CD4-positive, CD25-positive, alpha-beta regulatory T cell (primary cell): ENCODE measurements at regions not wholly inside any gene's neighbourhood (a gene's known extent, or its start where the extent isn't known, plus 50 kb on each side); places are given as distances from the start of the nearest gene placed in this dataset.

Experiments
- ATAC-seq, 2 donors: fragments of 150-1000 bp; cut with Tn5 transposase; one replicate each; pipeline ENCODE4 v1.10.0; 2021; ENCODE audit warnings: low read depth in 2 of 2, moderate number of reproducible peaks in 2 of 2, moderate library complexity in 1 of 2
- DNase-seq, 3 donors: peaks; one replicate each; pipeline versions ENCODE4 v3.0.0 to v3.0.0-alpha.2; 2012 to 2022; ENCODE audit warnings: mixed read lengths in 1 of 3
- H3K27ac ChIP-seq: one replicate; pipeline ENCODE4 v1.7.0; 2013; ENCODE audit warnings: mild to moderate bottlenecking, low read length; ENCODE audit not compliant: insufficient read depth, poor library complexity, severe bottlenecking
- H3K27me3 ChIP-seq: one replicate; pipeline ENCODE4 v1.7.0; 2013; ENCODE audit warnings: low read length; ENCODE audit not compliant: control insufficient read depth, insufficient read depth
- H3K36me3 ChIP-seq: one replicate; pipeline ENCODE4 v1.7.0; 2013; ENCODE audit warnings: mild to moderate bottlenecking, low read length, moderate library complexity; ENCODE audit not compliant: control insufficient read depth, insufficient read depth
- H3K4me1 ChIP-seq: 2 replicates; pipeline ENCODE4 v1.7.0; 2013; ENCODE audit warnings: mild to moderate bottlenecking, low read length; ENCODE audit not compliant: insufficient read depth, control insufficient read depth, poor library complexity, severe bottlenecking
- H3K4me3 ChIP-seq: one replicate; pipeline ENCODE4 v1.7.0; 2013; ENCODE audit warnings: low read depth, mild to moderate bottlenecking, low read length, moderate library complexity
- H3K9me3 ChIP-seq, 2 experiments: 1 replicate in 1 of 2; 2 replicates in 1 of 2; pipeline ENCODE4 v1.7.0; 2013; ENCODE audit warnings: low read length in 2 of 2, mild to moderate bottlenecking in 1 of 2, moderate library complexity in 1 of 2; ENCODE audit not compliant: control insufficient read depth in 2 of 2
- H3K27ac Mint-ChIP-seq, 3 donors: one replicate each; pipeline ENCODE4 v1.8.0; 2020 to 2022; ENCODE audit warnings: mild to moderate bottlenecking in 3 of 3, mixed read lengths in 3 of 3, moderate library complexity in 2 of 3
- H3K27me3 Mint-ChIP-seq: one replicate; pipeline ENCODE4 v1.8.0; 2022; ENCODE audit warnings: mild to moderate bottlenecking, mixed read lengths
- H3K36me3 Mint-ChIP-seq: one replicate; pipeline ENCODE4 v1.8.0; 2020; ENCODE audit warnings: mixed read lengths
- H3K4me1 Mint-ChIP-seq, 4 donors: one replicate each; pipeline ENCODE4 v1.8.0; 2020 to 2022; ENCODE audit warnings: mixed read lengths in 4 of 4, mild to moderate bottlenecking in 1 of 4
- H3K4me3 Mint-ChIP-seq, 4 donors: one replicate each; pipeline ENCODE4 v1.8.0; 2020 to 2022; ENCODE audit warnings: mild to moderate bottlenecking in 4 of 4, mixed read lengths in 4 of 4, moderate library complexity in 3 of 4
- H3K9me3 Mint-ChIP-seq, 7 donors: one replicate each; pipeline ENCODE4 v1.8.0; 2020 to 2022; ENCODE audit warnings: mixed read lengths in 7 of 7, mild to moderate bottlenecking in 3 of 7, moderate library complexity in 2 of 7

GRCh38 chr3:193869221-193870201 lies 266.4 kb upstream of the HES1 start:
- peaks cover 0 to 4% (median 3%) of the 10 kb centered on the region in 4 donors for H3K4me1 Mint-ChIP-seq
- H3K4me3 ChIP-seq, result no peak overlapping the region
- ATAC-seq (peak; percentile 25 to 38), DNase-seq (peak in 1 of 3 donors; percentile 24)
- no peak overlapping the region for H3K27ac Mint-ChIP-seq
- H3K27ac ChIP-seq, result no peak overlapping the region
- no peaks in the 10 kb centered on the region for H3K9me3 ChIP-seq
- H3K27me3 ChIP-seq, result no peaks in the 10 kb centered on the region
- no peaks in the 10 kb centered on the region for H3K36me3 ChIP-seq
- H3K4me1 ChIP-seq, result peaks cover 7% of the 10 kb centered on the region
- H3K36me3 Mint-ChIP-seq, result no peaks in the 10 kb centered on the region
- peaks cover 7% of the 10 kb centered on the region for H3K27me3 Mint-ChIP-seq
- H3K4me3 Mint-ChIP-seq, result no peak overlapping the region
- no peaks in the 10 kb centered on the region for H3K9me3 Mint-ChIP-seq

DNA sequence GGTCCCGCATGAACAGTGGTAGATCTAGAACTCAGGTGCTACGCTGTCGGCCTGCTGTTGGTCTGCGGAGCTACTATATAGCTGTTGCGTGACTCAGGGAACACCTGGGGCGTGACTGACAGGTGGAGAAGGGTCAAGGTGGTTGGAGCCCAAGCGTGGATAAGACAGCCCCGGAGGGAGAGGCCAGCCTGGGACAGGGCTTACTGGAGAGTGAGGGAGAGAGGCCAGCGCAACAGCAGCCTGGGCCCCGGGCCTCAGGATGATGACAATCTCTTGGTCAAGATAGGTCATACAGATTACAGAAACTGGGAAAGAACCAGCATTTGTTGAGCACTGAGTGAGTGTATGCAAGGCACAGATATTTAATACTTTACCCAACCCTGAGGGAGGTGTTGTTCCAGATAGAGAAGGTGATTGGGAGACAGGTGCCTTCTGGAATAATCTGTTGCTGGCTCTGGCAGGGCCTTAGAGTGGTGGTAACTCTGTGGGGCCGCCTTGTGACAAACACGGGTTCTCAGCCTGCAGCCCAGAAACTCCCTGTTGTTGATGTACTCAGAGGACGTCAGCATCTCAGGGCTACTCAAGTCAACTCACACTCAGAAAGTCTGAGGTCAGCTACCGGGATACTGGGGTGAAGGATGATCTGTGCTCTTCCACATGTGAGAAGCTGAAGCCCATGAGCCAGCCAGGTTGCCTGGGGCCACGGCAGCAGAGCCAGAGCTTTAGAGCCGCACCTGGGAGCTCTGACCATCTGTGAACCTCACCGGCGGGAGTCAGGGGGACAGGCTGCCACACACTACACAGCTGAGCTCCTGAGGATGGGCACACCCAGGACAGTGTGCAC lies 265.4 kb upstream of the HES1 start:
- Mint-ChIP-seq H3K36me3 (no peaks in the 10 kb centered on the region), H3K9me3 (no peaks in the 10 kb centered on the region), H3K27ac (no peak overlapping the region), H3K4me3 (no peak overlapping the region), H3K4me1 (peaks cover 0 to 4% (median 3%) of the 10 kb centered on the region in 4 donors), H3K27me3 (peaks cover 7% of the 10 kb centered on the region)
- no peak for DNase-seq
- H3K27me3 ChIP-seq, result no peaks in the 10 kb centered on the region
- H3K4me1 ChIP-seq, result peaks cover 7% of the 10 kb centered on the region
- no peak overlapping the region for H3K4me3 ChIP-seq
- H3K9me3 ChIP-seq, result no peaks in the 10 kb centered on the region
- H3K27ac ChIP-seq, result no peak overlapping the region
- ATAC-seq, result no peak
- no peaks in the 10 kb centered on the region for H3K36me3 ChIP-seq

GRCh38 chr3:193871220-193871485 lies 264.8 kb upstream of the HES1 start:
- Mint-ChIP-seq H3K4me1 (peaks cover 0 to 4% (median 3%) of the 10 kb centered on the region in 4 donors), H3K4me3 (no peak overlapping the region)

GRCh38 chr3:193872265-193872753 lies 263.6 kb upstream of the HES1 start:
- H3K4me3 Mint-ChIP-seq, result no peak overlapping the region

More at GRCh38 chr3:193871220-193871485, 264.8 kb upstream of the HES1 start:
- Mint-ChIP-seq H3K27ac (no peak overlapping the region), H3K36me3 (no peaks in the 10 kb centered on the region), H3K9me3 (no peaks in the 10 kb centered on the region), H3K27me3 (peaks cover 10% of the 10 kb centered on the region)
- no peaks in the 10 kb centered on the region for H3K27me3 ChIP-seq
- H3K36me3 ChIP-seq, result no peaks in the 10 kb centered on the region
- H3K4me3 ChIP-seq, result no peak overlapping the region
- ATAC-seq (no peak), DNase-seq (no peak)
- H3K4me1 ChIP-seq, result peaks cover 7% of the 10 kb centered on the region
- H3K9me3 ChIP-seq, result no peaks in the 10 kb centered on the region
- no peak overlapping the region for H3K27ac ChIP-seq

GRCh38 chr3:193873426-193874201 lies 262.3 kb upstream of the HES1 start:
- H3K9me3 Mint-ChIP-seq, result no peaks in the 10 kb centered on the region
- no peak overlapping the region for H3K27ac Mint-ChIP-seq
- Histone ChIP-seq H3K9me3 (no peaks in the 10 kb centered on the region), H3K4me3 (no peak overlapping the region), H3K36me3 (no peaks in the 10 kb centered on the region), H3K27me3 (no peaks in the 10 kb centered on the region), H3K27ac (no peak overlapping the region), H3K4me1 (peaks cover 7% of the 10 kb centered on the region)
- peaks cover 15% of the 10 kb centered on the region for H3K27me3 Mint-ChIP-seq
- DNase-seq (no peak), ATAC-seq (no peak)
- no peak overlapping the region for H3K4me3 Mint-ChIP-seq
- H3K36me3 Mint-ChIP-seq, result no peaks in the 10 kb centered on the region
- peaks cover 0 to 4% (median 2%) of the 10 kb centered on the region in 4 donors for H3K4me1 Mint-ChIP-seq

More at GRCh38 chr3:193872265-193872753, 263.6 kb upstream of the HES1 start:
- DNase-seq, result no peak
- H3K4me1 Mint-ChIP-seq, result peaks cover 0 to 4% (median 3%) of the 10 kb centered on the region in 4 donors
- no peaks in the 10 kb centered on the region for H3K36me3 ChIP-seq
- H3K27ac Mint-ChIP-seq, result no peak overlapping the region
- peaks cover 7% of the 10 kb centered on the region for H3K4me1 ChIP-seq
- no peaks in the 10 kb centered on the region for H3K27me3 ChIP-seq
- no peak overlapping the region for H3K27ac ChIP-seq
- no peak for ATAC-seq
- peaks cover 12% of the 10 kb centered on the region for H3K27me3 Mint-ChIP-seq
- no peaks in the 10 kb centered on the region for H3K36me3 Mint-ChIP-seq
- H3K9me3 Mint-ChIP-seq, result no peaks in the 10 kb centered on the region
- H3K4me3 ChIP-seq, result no peak overlapping the region
- H3K9me3 ChIP-seq, result no peaks in the 10 kb centered on the region

- Histone ChIP-seq H3K4me3 (no peak overlapping the region), H3K27ac (no peak overlapping the region), H3K27me3 (no peaks in the 10 kb centered on the region), H3K4me1 (peaks cover 5% of the 10 kb centered on the region), H3K9me3 (no peaks in the 10 kb centered on the region), H3K36me3 (no peaks in the 10 kb centered on the region)
- ATAC-seq (no peak), DNase-seq (no peak)
- Mint-ChIP-seq H3K27me3 (peaks cover 15% of the 10 kb centered on the region), H3K4me3 (no peak overlapping the region), H3K27ac (no peak overlapping the region), H3K4me1 (peaks cover 0 to 4% (median 2%) of the 10 kb centered on the region in 4 donors), H3K36me3 (no peaks in the 10 kb centered on the region), H3K9me3 (no peaks in the 10 kb centered on the region)
Measured at GRCh38 chr3:193874512-193874911, 261.4 kb upstream of the HES1 start.

- H3K4me1 Mint-ChIP-seq, result peaks cover 0 to 4% (median 3%) of the 10 kb centered on the region in 4 donors
- H3K9me3 Mint-ChIP-seq, result no peaks in the 10 kb centered on the region
- ATAC-seq (no peak), DNase-seq (no peak)
- H3K36me3 Mint-ChIP-seq, result no peaks in the 10 kb centered on the region
- no peaks in the 10 kb centered on the region for H3K9me3 ChIP-seq
- no peak overlapping the region for H3K4me3 Mint-ChIP-seq
- H3K4me1 ChIP-seq, result no peaks in the 10 kb centered on the region
- no peaks in the 10 kb centered on the region for H3K27me3 ChIP-seq
- H3K27ac ChIP-seq, result no peak overlapping the region
- H3K27ac Mint-ChIP-seq, result no peak overlapping the region
- H3K27me3 Mint-ChIP-seq, result peaks cover 15% of the 10 kb centered on the region
- H3K36me3 ChIP-seq, result no peaks in the 10 kb centered on the region
- H3K4me3 ChIP-seq, result no peak overlapping the region
Measured at GRCh38 chr3:193874997-193875593, 260.9 kb upstream of the HES1 start.
